ENCODE measurements at regions not wholly inside any gene's neighbourhood (a gene's known extent, or its start where the extent isn't known, plus 50 kb on each side); places are given as distances from the start of the nearest gene placed in this dataset.
"Not testable (repeated sequence)": the region's sequence is repeated elsewhere in the genome, so short reads cannot be mapped to it uniquely, and the experiment has no call there.

GRCh38 chr12:31219521-31219920, 106.4 kb downstream of the SINHCAF start:
- Mint-ChIP-seq H3K4me1 (ENCODE audit: low read depth, unreplicated experiment) (peaks cover 2% of the 10 kb centered on the region), H3K4me3 (ENCODE audit: unreplicated experiment) (no peak overlapping the region), H3K36me3 (ENCODE audit: unreplicated experiment) (peaks cover 5% of the 10 kb centered on the region), H3K27me3 (ENCODE audit: unreplicated experiment) (peaks cover 19% of the 10 kb centered on the region), H3K9me3 (ENCODE audit: unreplicated experiment) (peaks cover 8% of the 10 kb centered on the region), H3K27ac (ENCODE audit: unreplicated experiment) (no peak overlapping the region)
- TF ChIP-seq CTCF (IDR thresholded peaks at IDR 0.05; ENCODE audit: partially characterized antibody, unreplicated experiment), result no peak
- no peak for DNase-seq

GRCh38 chr12:31220061-31220460, 105.9 kb downstream of the SINHCAF start:
- no peak for DNase-seq
- Mint-ChIP-seq H3K4me3 (ENCODE audit: unreplicated experiment) (no peak overlapping the region), H3K36me3 (ENCODE audit: unreplicated experiment) (peaks cover 5% of the 10 kb centered on the region), H3K27me3 (ENCODE audit: unreplicated experiment) (peaks cover 21% of the 10 kb centered on the region), H3K27ac (ENCODE audit: unreplicated experiment) (no peak overlapping the region), H3K9me3 (ENCODE audit: unreplicated experiment) (peaks cover 8% of the 10 kb centered on the region), H3K4me1 (ENCODE audit: low read depth, unreplicated experiment) (peaks cover 4% of the 10 kb centered on the region)
- TF ChIP-seq CTCF (IDR thresholded peaks at IDR 0.05; ENCODE audit: partially characterized antibody, unreplicated experiment), result no peak

- DNase-seq, result no peak
- peaks cover 5% of the 10 kb centered on the region for H3K36me3 Mint-ChIP-seq (ENCODE audit: unreplicated experiment)
- peaks cover 13% of the 10 kb centered on the region for H3K9me3 Mint-ChIP-seq (ENCODE audit: unreplicated experiment)
- no peak for TF ChIP-seq CTCF (IDR thresholded peaks at IDR 0.05; ENCODE audit: partially characterized antibody, unreplicated experiment)
- no peak overlapping the region for H3K27ac Mint-ChIP-seq (ENCODE audit: unreplicated experiment)
- no peak overlapping the region for H3K4me3 Mint-ChIP-seq (ENCODE audit: unreplicated experiment)
- H3K4me1 Mint-ChIP-seq (ENCODE audit: low read depth, unreplicated experiment), result peaks cover 4% of the 10 kb centered on the region
- peaks cover 21% of the 10 kb centered on the region for H3K27me3 Mint-ChIP-seq (ENCODE audit: unreplicated experiment)
Measured at GRCh38 chr12:31220633-31221550, 105.1 kb downstream of the SINHCAF start.

GRCh38 chr12:31221551-31221945, 104.4 kb downstream of the SINHCAF start:
- no peak for DNase-seq
- peaks cover 13% of the 10 kb centered on the region for H3K9me3 Mint-ChIP-seq (ENCODE audit: unreplicated experiment)
- no peak overlapping the region for H3K4me3 Mint-ChIP-seq (ENCODE audit: unreplicated experiment)
- H3K4me1 Mint-ChIP-seq (ENCODE audit: low read depth, unreplicated experiment), result peaks cover 4% of the 10 kb centered on the region
- H3K27me3 Mint-ChIP-seq (ENCODE audit: unreplicated experiment), result peaks cover 21% of the 10 kb centered on the region
- TF ChIP-seq CTCF (IDR thresholded peaks at IDR 0.05; ENCODE audit: partially characterized antibody, unreplicated experiment), result no peak
- H3K27ac Mint-ChIP-seq (ENCODE audit: unreplicated experiment), result no peak overlapping the region
- peaks cover 5% of the 10 kb centered on the region for H3K36me3 Mint-ChIP-seq (ENCODE audit: unreplicated experiment)

- TF ChIP-seq CTCF (IDR thresholded peaks at IDR 0.05; ENCODE audit: partially characterized antibody, unreplicated experiment), result no peak
- H3K4me3 Mint-ChIP-seq (ENCODE audit: unreplicated experiment), result no peak overlapping the region
- H3K4me1 Mint-ChIP-seq (ENCODE audit: low read depth, unreplicated experiment), result peaks cover 5% of the 10 kb centered on the region
- H3K27me3 Mint-ChIP-seq (ENCODE audit: unreplicated experiment), result peaks cover 19% of the 10 kb centered on the region
- peaks cover 10% of the 10 kb centered on the region for H3K9me3 Mint-ChIP-seq (ENCODE audit: unreplicated experiment)
- H3K36me3 Mint-ChIP-seq (ENCODE audit: unreplicated experiment), result no peaks in the 10 kb centered on the region
- H3K27ac Mint-ChIP-seq (ENCODE audit: unreplicated experiment), result no peak overlapping the region
- no peak for DNase-seq
Measured at GRCh38 chr12:31222620-31223222, 103.2 kb downstream of the SINHCAF start.

- not testable (repeated sequence) for DNase-seq; H3K27ac Mint-ChIP-seq (ENCODE audit: unreplicated experiment); H3K36me3 Mint-ChIP-seq (ENCODE audit: unreplicated experiment); H3K9me3 Mint-ChIP-seq (ENCODE audit: unreplicated experiment); H3K4me3 Mint-ChIP-seq (ENCODE audit: unreplicated experiment); H3K4me1 Mint-ChIP-seq (ENCODE audit: low read depth, unreplicated experiment)
- H3K27me3 Mint-ChIP-seq (ENCODE audit: unreplicated experiment), result peaks cover 19% of the 10 kb centered on the region
Measured at GRCh38 chr12:31223640-31224039, 102.3 kb downstream of the SINHCAF start.

Measured in glutamatergic neuron (in vitro differentiated cells).